Astrocyte (in vitro differentiated cells and primary cell): ENCODE measurements at regions not wholly inside any gene's neighbourhood (a gene's known extent, or its start where the extent isn't known, plus 50 kb on each side); places are given as distances from the start of the nearest gene placed in this dataset.

ENCODE experiments used
- EZH2 ChIP-seq: IDR thresholded peaks from 2 replicates; pipeline ENCODE4 v1.6.1; 2012; ENCODE audit warnings: mild to moderate bottlenecking, low read length, inconsistent platforms; ENCODE audit not compliant: insufficient read depth
- TF ChIP-seq, protein P1 (sequence below): IDR thresholded peaks from 2 replicates; pipeline ENCODE4 v1.5.1; 2011; ENCODE audit warnings: low read depth, mild to moderate bottlenecking, inconsistent platforms, low read length, moderate library complexity; ENCODE audit not compliant: insufficient read depth

DNA sequence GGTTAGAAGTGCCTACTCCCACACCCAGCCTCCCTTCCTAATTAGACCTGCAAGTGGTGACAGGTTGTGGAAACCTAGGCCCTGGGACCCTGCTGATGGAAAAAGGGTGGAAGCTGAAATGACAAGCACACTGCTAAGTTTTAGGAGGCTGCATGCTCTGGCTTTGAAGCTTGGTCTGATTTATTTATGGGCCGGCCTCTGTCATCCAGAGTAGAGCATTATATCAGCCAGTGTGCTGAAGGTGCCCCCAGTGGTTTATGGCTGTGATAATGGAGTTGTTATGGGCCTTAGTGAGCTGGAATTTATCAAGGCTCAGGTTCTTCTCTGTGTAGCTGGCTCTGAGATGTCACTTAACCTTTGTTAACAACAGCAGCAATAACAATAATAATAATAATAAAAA, 142.6 kb downstream of the UTP18 start:
- TF ChIP-seq, protein P1, sequence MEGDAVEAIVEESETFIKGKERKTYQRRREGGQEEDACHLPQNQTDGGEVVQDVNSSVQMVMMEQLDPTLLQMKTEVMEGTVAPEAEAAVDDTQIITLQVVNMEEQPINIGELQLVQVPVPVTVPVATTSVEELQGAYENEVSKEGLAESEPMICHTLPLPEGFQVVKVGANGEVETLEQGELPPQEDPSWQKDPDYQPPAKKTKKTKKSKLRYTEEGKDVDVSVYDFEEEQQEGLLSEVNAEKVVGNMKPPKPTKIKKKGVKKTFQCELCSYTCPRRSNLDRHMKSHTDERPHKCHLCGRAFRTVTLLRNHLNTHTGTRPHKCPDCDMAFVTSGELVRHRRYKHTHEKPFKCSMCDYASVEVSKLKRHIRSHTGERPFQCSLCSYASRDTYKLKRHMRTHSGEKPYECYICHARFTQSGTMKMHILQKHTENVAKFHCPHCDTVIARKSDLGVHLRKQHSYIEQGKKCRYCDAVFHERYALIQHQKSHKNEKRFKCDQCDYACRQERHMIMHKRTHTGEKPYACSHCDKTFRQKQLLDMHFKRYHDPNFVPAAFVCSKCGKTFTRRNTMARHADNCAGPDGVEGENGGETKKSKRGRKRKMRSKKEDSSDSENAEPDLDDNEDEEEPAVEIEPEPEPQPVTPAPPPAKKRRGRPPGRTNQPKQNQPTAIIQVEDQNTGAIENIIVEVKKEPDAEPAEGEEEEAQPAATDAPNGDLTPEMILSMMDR: no peak
- TF ChIP-seq EZH2: no peak
